GM12878 (cell line): ENCODE measurements at regions not wholly inside any gene's neighbourhood (a gene's known extent, or its start where the extent isn't known, plus 50 kb on each side); places are given as distances from the start of the nearest gene placed in this dataset.

ENCODE experiments used
- ATAC-seq: fragments of 200-7000 bp; cut with Tn5 transposase; 3 replicates; pipeline ENCODE4 v1.9.1; 2020; ENCODE audit warnings: mild to moderate bottlenecking, moderate library complexity
- BruUV-seq: library from RNA; stranded (reverse); fragments of 400-500 nt; replicated peaks from 2 replicates; lab custom pipeline; 2021; lab: Mats Ljungman, UMichigan
- CTCF ChIA-PET: fragments of 300-600 bp; sonication (Branson Sonifier 250); formaldehyde crosslinking; extraction: SDS; loops from one replicate; lab custom pipeline; 2021; ENCODE audit warnings: inconsistent platforms; lab: Yijun Ruan, JAX
- POLR2A ChIA-PET: fragments of 350-600 bp; formaldehyde crosslinking; extraction: SDS; loops from one replicate; lab custom pipeline; 2021; ENCODE audit warnings: inconsistent platforms; lab: Charles Lee
- RAD21 ChIA-PET: fragments of 300-600 bp; sonication (Branson Sonifier 250); formaldehyde crosslinking; loops from one replicate; lab custom pipeline; 2023; ENCODE audit warnings: antibody characterized with exemption; ENCODE audit not compliant: unreplicated experiment; lab: Charles Lee
- SMC1A ChIA-PET: fragments of 300-600 bp; sonication (Branson Sonifier 250); formaldehyde crosslinking; loops from one replicate; lab custom pipeline; 2023; ENCODE audit not compliant: unreplicated experiment, uncharacterized antibody; lab: Charles Lee
- DNase-seq: peaks from one replicate; pipeline ENCODE4 v3.0.0-alpha.2; 2011; ENCODE audit warnings: low read depth, low spot score
- FAIRE-seq: peaks from 3 replicates; lab custom pipeline; 2011; peaks lifted over from hg19 to GRCh38; lab: Jason Lieb, UNC
- H2AFZ ChIP-seq: 2 replicates; pipeline ENCODE4 v1.6.0; 2011; ENCODE audit warnings: low read depth, low read length, control low read depth; ENCODE audit not compliant: control insufficient read depth
- H3K27ac ChIP-seq: 2 replicates; pipeline ENCODE4 v1.5.1; 2011; ENCODE audit warnings: control low read depth; ENCODE audit not compliant: control insufficient read depth, insufficient read depth
- H3K27me3 ChIP-seq, 2 experiments: replicated peaks in 1 of 2; 2 replicates each; pipeline versions ENCODE4 v1.6.0 to v1.6.1; 2011; ENCODE audit warnings: low read length in 1 of 2; ENCODE audit not compliant: control insufficient read depth in 2 of 2, insufficient read depth in 2 of 2
- H3K36me3 ChIP-seq, 2 experiments: 2 replicates each; pipeline ENCODE4 v1.5.1; 2011; ENCODE audit warnings: low read length in 1 of 2; ENCODE audit not compliant: control insufficient read depth in 2 of 2, insufficient read depth in 2 of 2
- H3K4me1 ChIP-seq: 2 replicates; pipeline ENCODE4 v1.6.1; 2011; ENCODE audit warnings: mild to moderate bottlenecking, low read length, moderate library complexity, mixed read lengths; ENCODE audit not compliant: control insufficient read depth, insufficient read depth
- H3K4me2 ChIP-seq: 2 replicates; pipeline ENCODE4 v1.6.0; 2011; ENCODE audit warnings: control low read depth; ENCODE audit not compliant: control insufficient read depth, insufficient read depth
- H3K4me3 ChIP-seq: fragments of 200-600 bp; sonication (generic); 2 replicates; pipeline ENCODE4 v1.5.1; 2016
- H3K79me2 ChIP-seq: 2 replicates; pipeline ENCODE4 v1.6.0; 2011; ENCODE audit warnings: low read length; ENCODE audit not compliant: control insufficient read depth, insufficient read depth
- H3K9ac ChIP-seq: 2 replicates; pipeline ENCODE4 v1.8.0; 2011; ENCODE audit warnings: low read length, control low read depth, mixed read lengths; ENCODE audit not compliant: control insufficient read depth, insufficient read depth
- H3K9me3 ChIP-seq: replicated peaks from 3 replicates; pipeline ENCODE4 v1.5.1; 2011; ENCODE audit warnings: mild to moderate bottlenecking, low read length; ENCODE audit not compliant: control insufficient read depth, insufficient read depth
- H4K20me1 ChIP-seq: 2 replicates; pipeline ENCODE4 v1.6.0; 2011; ENCODE audit not compliant: control insufficient read depth, insufficient read depth
- ASH2L ChIP-seq: fragments of 300-600, 200-600 bp; sonication (generic); IDR thresholded peaks from 2 replicates; pipeline ENCODE4 v1.6.1; 2017; ENCODE audit warnings: low read depth, mild to moderate bottlenecking, borderline replicate concordance
- FOXM1 ChIP-seq: IDR thresholded peaks from 2 replicates; pipeline ENCODE4 v1.6.1; 2012; ENCODE audit warnings: low read depth, mild to moderate bottlenecking, inconsistent platforms, low read length, moderate library complexity
- HCFC1 ChIP-seq: fragments of 150-350 bp; IDR thresholded peaks from 2 replicates; pipeline ENCODE4 v1.6.1; 2014; ENCODE audit warnings: low read length
- JUNB ChIP-seq: IDR thresholded peaks from 2 replicates; pipeline ENCODE4 v1.6.1; 2016; ENCODE audit warnings: antibody characterized with exemption, mild to moderate bottlenecking
- SIX5 ChIP-seq: IDR thresholded peaks from 2 replicates; pipeline ENCODE4 v1.6.1; 2011; ENCODE audit warnings: mild to moderate bottlenecking, low read depth, low read length, moderate library complexity; ENCODE audit not compliant: severe bottlenecking
- SREBF2 ChIP-seq: IDR thresholded peaks from 2 replicates; pipeline ENCODE4 v1.6.1; 2012; ENCODE audit warnings: mild to moderate bottlenecking, low read length
- TCF3 ChIP-seq: IDR thresholded peaks from 2 replicates; pipeline ENCODE4 v1.6.1; 2012; ENCODE audit warnings: low read depth, mild to moderate bottlenecking, low read length, borderline replicate concordance; ENCODE audit not compliant: insufficient read depth
- ZBTB40 ChIP-seq: fragments of 450-650 bp; IDR thresholded peaks from 2 replicates; pipeline ENCODE4 v1.6.1; 2016; ENCODE audit warnings: mild to moderate bottlenecking, moderate library complexity, borderline replicate concordance
- WGBS: methylation state at CpG from one replicate; pipeline ENCODE4 v1.1.6; 2016; ENCODE audit warnings: low lambda C conversion rate; ENCODE audit not compliant: insufficient replicate concordance, insufficient coverage; ENCODE audit errors: missing lambda C conversion rate; 5-methylcytosine and 5-hydroxymethylcytosine counted together
- in situ Hi-C: fragments of 300-500 bp; cut with MboI; formaldehyde crosslinking; loops from 9 replicates; pipeline ENCODE4 v1.14.3; 2018; ENCODE audit warnings: mixed read lengths
- intact Hi-C: fragments of 100-400 bp; cut with micrococcal nuclease; formaldehyde crosslinking; loops from one replicate; pipeline ENCODE4 v1.14.2; 2022; ENCODE audit not compliant: unreplicated experiment
- TF ChIP-seq, protein P1 (sequence below): IDR thresholded peaks from 2 replicates; pipeline ENCODE4 v1.6.1; 2012; ENCODE audit warnings: low read depth, low read length, improper control_type of control experiment

DNA sequence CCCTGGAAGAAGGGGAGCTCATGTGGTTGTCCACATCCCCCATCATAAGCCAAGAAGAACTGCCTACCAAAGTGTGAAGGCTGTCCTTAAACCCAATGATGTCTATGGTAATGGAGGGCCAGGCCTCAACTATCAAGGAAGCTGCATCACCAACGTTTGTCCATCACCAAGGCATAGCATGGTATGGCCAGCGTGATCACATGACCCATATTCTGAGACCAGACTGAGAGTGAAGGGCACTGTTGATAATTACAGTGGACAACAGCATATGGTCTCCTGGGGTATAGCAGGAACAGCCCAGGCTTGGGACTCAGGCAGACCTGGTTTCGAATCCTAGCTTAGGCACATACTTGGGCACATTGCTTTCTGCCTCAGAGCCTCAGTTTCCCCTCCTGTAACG lies 218.2 kb upstream of the RREB1 start (continued):
- no peak for TF ChIP-seq ZBTB40
- TF ChIP-seq, protein P1, sequence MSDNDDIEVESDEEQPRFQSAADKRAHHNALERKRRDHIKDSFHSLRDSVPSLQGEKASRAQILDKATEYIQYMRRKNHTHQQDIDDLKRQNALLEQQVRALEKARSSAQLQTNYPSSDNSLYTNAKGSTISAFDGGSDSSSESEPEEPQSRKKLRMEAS, result no peak
- TF ChIP-seq FOXM1, result no peak
- TF ChIP-seq TCF3, result no peak
- TF ChIP-seq ASH2L, result no peak
- no peak for TF ChIP-seq JUNB

DNA sequence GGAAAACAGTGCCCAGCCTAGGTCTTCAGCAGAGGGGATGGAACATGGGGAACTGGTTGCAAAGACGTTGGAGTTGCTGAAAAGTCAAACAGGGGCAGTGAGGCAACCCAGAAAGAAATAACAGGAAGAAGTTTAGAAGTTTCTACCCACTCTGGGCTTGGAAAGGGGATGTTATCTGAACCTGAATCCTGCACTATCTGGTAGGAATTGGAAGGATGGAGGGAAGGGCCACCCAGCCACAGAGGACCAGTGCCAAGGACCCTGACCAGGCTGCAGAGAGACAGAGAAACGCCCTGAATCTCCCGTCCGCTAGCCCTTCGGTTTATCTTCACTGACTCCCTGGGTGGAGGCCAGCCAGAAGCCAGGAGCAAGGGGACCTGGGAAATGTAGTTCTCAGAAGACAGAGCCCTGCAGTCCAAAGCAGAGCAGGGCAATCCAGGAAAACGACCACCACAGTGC lies 217.3 kb upstream of the RREB1 start:
- H3K9me3 ChIP-seq, result no peaks in the 10 kb centered on the region
- no peak for FAIRE-seq
- TF ChIP-seq SREBF2, result no peak
- TF ChIP-seq HCFC1, result peak; percentile 37; the same call in 1 of the 2 replicates
- TF ChIP-seq SIX5, result peak; percentile 53
- no peak overlapping the region for H3K4me3 ChIP-seq
- H3K4me2 ChIP-seq, result no peak overlapping the region
- SMC1A ChIA-PET, result no interaction called here
- DNase-seq, result no peak
- intact Hi-C loops, result no loop called here
- no peak overlapping the region for H3K27ac ChIP-seq
- no peak overlapping the region for H2AFZ ChIP-seq
- no peaks in the 10 kb centered on the region for H3K27me3 ChIP-seq
- POLR2A ChIA-PET, result no interaction called here
- BruUV-seq, result no TSS peak
- no peak overlapping the region for H3K9ac ChIP-seq
- no peaks in the 10 kb centered on the region for H3K36me3 ChIP-seq
- no peaks in the 10 kb centered on the region for H4K20me1 ChIP-seq
- CTCF ChIA-PET, result no interaction called here
- H3K79me2 ChIP-seq, result no peaks in the 10 kb centered on the region
- WGBS, result 55% methylated on average over 6 of the region's 6 CpGs
- peak; percentile 36; the same call in 1 of the 3 replicates for ATAC-seq
- RAD21 ChIA-PET, result no interaction called here
- in situ Hi-C loops, result no loop called here
- no peaks in the 10 kb centered on the region for H3K4me1 ChIP-seq
